Body of pancreas (tissue), 4 donors: ENCODE measurements at regions not wholly inside any gene's neighbourhood (a gene's known extent, or its start where the extent isn't known, plus 50 kb on each side); places are given as distances from the start of the nearest gene placed in this dataset.

Experiments used
- ATAC-seq: fragments of 150-250 bp; one replicate; pipeline ENCODE4 v1.9.1; 2016
- DNase-seq, 4 donors: peaks; one replicate each; pipeline ENCODE4 v3.0.0-alpha.2; 2019
- H3K27ac ChIP-seq, 4 donors: fragments of 200-600 bp; sonication (generic); 1 replicate in 3 of 4; 2 replicates in 1 of 4; pipeline versions ENCODE4 v1.5.1 to v1.6.1; 2016 to 2019; ENCODE audit warnings: mild to moderate bottlenecking in 1 of 4, mixed read lengths in 1 of 4, moderate library complexity in 1 of 4
- H3K27me3 ChIP-seq, 2 donors: fragments of 200-600 bp; sonication (generic); one replicate each; pipeline ENCODE4 v1.6.0; 2016; ENCODE audit warnings: mild to moderate bottlenecking in 1 of 2
- H3K36me3 ChIP-seq, 2 donors: fragments of 200-600 bp; sonication (generic); replicated peaks in 1 of 2; 2 replicates each; pipeline ENCODE4 v1.5.1; 2016; ENCODE audit warnings: low read depth in 2 of 2; ENCODE audit not compliant: insufficient read depth in 1 of 2
- H3K4me1 ChIP-seq: fragments of 200-600 bp; sonication (generic); one replicate; pipeline ENCODE4 v1.6.0; 2016
- H3K4me3 ChIP-seq, 2 donors: fragments of 200-600 bp; sonication (generic); 1 replicate in 1 of 2; 2 replicates in 1 of 2; pipeline ENCODE4 v1.5.1; 2016 to 2019
- H3K9me3 ChIP-seq, 3 donors: fragments of 200-600 bp; sonication (generic); 1 replicate in 2 of 3; 2 replicates in 1 of 3; pipeline ENCODE4 v1.5.1; 2016
- CTCF ChIP-seq, 7 experiments: fragments of 450-650 bp in 4 of 7; fragments of 200-600 bp in 3 of 7; sonication (generic) in 3 of 7; IDR thresholded peaks; one replicate each; pipeline ENCODE4 v1.5.1; 2016 to 2019; ENCODE audit warnings: antibody characterized with exemption in 7 of 7
- POLR2A ChIP-seq, 3 donors: fragments of 450-650 bp; IDR thresholded peaks; one replicate each; pipeline ENCODE4 v1.6.1; 2016; ENCODE audit warnings: antibody characterized with exemption in 3 of 3, mild to moderate bottlenecking in 2 of 3
- WGBS, 2 donors: methylation state at CpG; one replicate each; pipeline ENCODE4 v1.1.5; 2017; 5-methylcytosine and 5-hydroxymethylcytosine counted together
- intact Hi-C: fragments of 100-400 bp; cut with DNase I; formaldehyde crosslinking; loops from one replicate; pipeline ENCODE4 v1.15.1; 2023

GRCh38 chr10:111142092-111142768 is 65.4 kb downstream of the ADRA2A start:
- intact Hi-C loops = no loop called here
- Histone ChIP-seq H3K36me3 (no peaks in the 10 kb centered on the region), H3K4me1 (peaks cover 19% of the 10 kb centered on the region), H3K9me3 (no peaks in the 10 kb centered on the region), H3K27me3 (no peaks in the 10 kb centered on the region), H3K27ac (no peak overlapping the region), H3K4me3 (no peak overlapping the region)
- DNase-seq (peak in 1 of 4 donors; percentile 19), ATAC-seq (no peak)
- TF ChIP-seq POLR2A (IDR thresholded peaks at IDR 0.05) (no peak), CTCF (IDR thresholded peaks at IDR 0.05) (peak in 1 of 7 experiments; percentile 8)
- 77 to 81% methylated on average over 9 of the region's 9 CpGs for WGBS, 2 donors

DNA sequence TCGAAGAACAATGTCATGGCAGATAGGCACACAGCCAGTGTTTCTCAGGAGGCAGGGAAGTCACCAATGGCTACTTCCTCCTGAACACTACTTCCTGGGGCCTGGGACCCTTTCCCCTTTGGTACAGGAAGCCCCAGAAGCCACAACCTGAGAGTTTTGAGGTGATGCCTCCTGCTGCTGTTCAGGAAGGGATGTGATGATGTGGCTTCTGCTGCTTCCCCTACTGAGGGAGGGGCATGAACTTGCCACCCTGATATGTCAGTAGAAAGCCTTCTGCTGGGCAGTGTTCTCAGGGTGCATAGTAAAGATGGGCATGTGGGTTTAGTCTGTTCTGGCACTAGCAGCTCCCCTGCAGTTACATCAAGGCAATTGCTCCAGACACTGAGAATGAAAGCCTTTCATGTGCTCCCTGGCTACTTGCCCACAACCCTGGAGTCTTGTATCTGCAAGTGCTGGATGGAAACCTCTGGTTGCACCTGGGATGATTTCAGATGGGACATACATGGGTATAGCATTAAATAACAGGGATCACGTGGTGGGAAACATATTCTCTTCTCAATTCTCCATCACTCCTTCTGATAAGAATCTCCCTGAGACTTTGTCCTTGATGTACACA is 69.3 kb downstream of the ADRA2A start:
- ATAC-seq = no peak
- H3K27ac ChIP-seq = no peak overlapping the region
- H3K9me3 ChIP-seq = no peaks in the 10 kb centered on the region
- DNase-seq = peak in 2 of 4 donors; percentile 36 to 42
- H3K27me3 ChIP-seq = no peaks in the 10 kb centered on the region
- H3K4me1 ChIP-seq = no peaks in the 10 kb centered on the region
- no peak overlapping the region for H3K4me3 ChIP-seq
- no peak for TF ChIP-seq CTCF (IDR thresholded peaks at IDR 0.05)
- no peak for TF ChIP-seq POLR2A (IDR thresholded peaks at IDR 0.05)
- 43 to 46% methylated on average over 2 of the region's 2 CpGs for WGBS, 2 donors
- no peaks in the 10 kb centered on the region for H3K36me3 ChIP-seq
- intact Hi-C loops = no loop called here

- no peak for ATAC-seq
- no peaks in the 10 kb centered on the region for H3K36me3 ChIP-seq
- TF ChIP-seq POLR2A (IDR thresholded peaks at IDR 0.05) (no peak), CTCF (IDR thresholded peaks at IDR 0.05) (no peak)
- intact Hi-C loops = no loop called here
- no peak overlapping the region for H3K27ac ChIP-seq
- H3K4me3 ChIP-seq = no peak overlapping the region
- WGBS, 2 donors = 29 to 35% methylated on average over 5 to 6 of the region's 6 CpGs
- H3K9me3 ChIP-seq = no peaks in the 10 kb centered on the region
- no peak for DNase-seq
- no peaks in the 10 kb centered on the region for H3K4me1 ChIP-seq
- H3K27me3 ChIP-seq = no peaks in the 10 kb centered on the region
Measured at GRCh38 chr10:111148025-111148424, 71.2 kb downstream of the ADRA2A start.

GRCh38 chr10:111148440-111148839 is 71.6 kb downstream of the ADRA2A start:
- no peak overlapping the region for H3K27ac ChIP-seq
- H3K4me1 ChIP-seq = no peaks in the 10 kb centered on the region
- no peaks in the 10 kb centered on the region for H3K9me3 ChIP-seq
- 92 to 93% methylated on average over 7 of the region's 7 CpGs for WGBS, 2 donors
- no peak for DNase-seq
- TF ChIP-seq CTCF (IDR thresholded peaks at IDR 0.05) = no peak
- TF ChIP-seq POLR2A (IDR thresholded peaks at IDR 0.05) = no peak
- H3K36me3 ChIP-seq = no peaks in the 10 kb centered on the region
- intact Hi-C loops = no loop called here
- no peaks in the 10 kb centered on the region for H3K27me3 ChIP-seq
- no peak overlapping the region for H3K4me3 ChIP-seq
- ATAC-seq = no peak

DNA sequence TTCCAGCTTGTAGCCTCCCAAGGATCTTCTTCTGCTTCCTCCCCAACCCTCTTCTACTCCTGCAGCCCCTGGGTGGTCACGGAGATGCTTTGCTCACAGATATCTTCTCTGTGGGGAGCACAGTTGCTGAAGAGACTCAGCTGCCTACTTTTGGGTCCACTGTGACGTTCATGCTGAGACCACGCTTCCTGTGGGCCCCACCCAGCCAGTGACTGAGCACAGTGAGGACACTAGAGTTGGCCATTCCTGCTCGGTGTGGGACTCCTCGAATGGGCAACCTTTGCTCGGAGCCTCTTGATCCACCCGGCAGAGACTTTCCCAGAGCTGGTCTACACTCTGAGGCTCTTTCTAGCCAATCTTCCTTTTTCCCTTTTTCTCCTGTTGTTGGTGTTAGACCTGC is 73.9 kb downstream of the ADRA2A start:
- Histone ChIP-seq H3K27ac (no peak overlapping the region), H3K27me3 (no peaks in the 10 kb centered on the region), H3K36me3 (no peaks in the 10 kb centered on the region), H3K9me3 (no peaks in the 10 kb centered on the region), H3K4me3 (no peak overlapping the region), H3K4me1 (no peaks in the 10 kb centered on the region)
- DNase-seq = no peak
- 77 to 89% methylated on average over 7 of the region's 7 CpGs for WGBS, 2 donors
- intact Hi-C loops = no loop called here
- no peak for ATAC-seq
- no peak for TF ChIP-seq CTCF (IDR thresholded peaks at IDR 0.05)
- TF ChIP-seq POLR2A (IDR thresholded peaks at IDR 0.05) = no peak
